Stimulated activated CD8-positive, alpha-beta memory T cell treated with anti-CD3 and anti-CD28 coated beads, Interleukin-4, amount 100 ng/mL, for 1 hour (primary cell): ENCODE measurements at regions not wholly inside any gene's neighbourhood (a gene's known extent, or its start where the extent isn't known, plus 50 kb on each side); places are given as distances from the start of the nearest gene placed in this dataset.

Experiments used
- DNase-seq, 2 donors: peaks; one replicate each; pipeline ENCODE4 v3.0.0-alpha.2; 2020; ENCODE audit warnings: low read depth in 2 of 2, low spot score in 1 of 2

- DNase-seq: no peak
These were observed 211.8 kb upstream of the CITED2 start for GRCh38 chr6:139586273-139586672.

- DNase-seq: no peak
These were observed 210.2 kb upstream of the CITED2 start for GRCh38 chr6:139584599-139584998.

- DNase-seq: no peak
These were observed 209.0 kb upstream of the CITED2 start for GRCh38 chr6:139583420-139583819.

- DNase-seq: no peak
These were observed 208.5 kb upstream of the CITED2 start for GRCh38 chr6:139582956-139583355.

- no peak for DNase-seq
These were observed 207.0 kb upstream of the CITED2 start for GRCh38 chr6:139581485-139581865.

GRCh38 chr6:139580592-139581484 lies 206.4 kb upstream of the CITED2 start:
- no peak for DNase-seq

- DNase-seq: no peak
These were observed 203.5 kb upstream of the CITED2 start for GRCh38 chr6:139577763-139578604.

- DNase-seq: no peak
These were observed 202.8 kb upstream of the CITED2 start for GRCh38 chr6:139577124-139577762.

GRCh38 chr6:139572001-139572400 lies 197.6 kb upstream of the CITED2 start:
- DNase-seq: no peak

GRCh38 chr6:139570166-139570565 lies 195.7 kb upstream of the CITED2 start:
- no peak for DNase-seq

- DNase-seq: no peak
These were observed 195.1 kb upstream of the CITED2 start for GRCh38 chr6:139569566-139569965.

GRCh38 chr6:139568956-139569538 lies 194.6 kb upstream of the CITED2 start:
- DNase-seq: no peak

- no peak for DNase-seq
These were observed 193.9 kb upstream of the CITED2 start for GRCh38 chr6:139568151-139568955.

GRCh38 chr6:139567095-139567494 lies 192.6 kb upstream of the CITED2 start:
- no peak for DNase-seq

GRCh38 chr6:139565591-139565990 lies 191.1 kb upstream of the CITED2 start:
- no peak for DNase-seq

GRCh38 chr6:139557547-139557946 lies 183.1 kb upstream of the CITED2 start:
- DNase-seq: no peak

- no peak for DNase-seq
These were observed 182.1 kb upstream of the CITED2 start for GRCh38 chr6:139556532-139556931.

GRCh38 chr6:139553916-139554315 lies 179.5 kb upstream of the CITED2 start:
- DNase-seq: no peak

GRCh38 chr6:139551376-139551775 lies 176.9 kb upstream of the CITED2 start:
- DNase-seq: no peak

GRCh38 chr6:139550361-139550760 lies 175.9 kb upstream of the CITED2 start:
- DNase-seq: no peak
